ENCODE measurements at regions not wholly inside any gene's neighbourhood (a gene's known extent, or its start where the extent isn't known, plus 50 kb on each side); places are given as distances from the start of the nearest gene placed in this dataset.

DNA sequence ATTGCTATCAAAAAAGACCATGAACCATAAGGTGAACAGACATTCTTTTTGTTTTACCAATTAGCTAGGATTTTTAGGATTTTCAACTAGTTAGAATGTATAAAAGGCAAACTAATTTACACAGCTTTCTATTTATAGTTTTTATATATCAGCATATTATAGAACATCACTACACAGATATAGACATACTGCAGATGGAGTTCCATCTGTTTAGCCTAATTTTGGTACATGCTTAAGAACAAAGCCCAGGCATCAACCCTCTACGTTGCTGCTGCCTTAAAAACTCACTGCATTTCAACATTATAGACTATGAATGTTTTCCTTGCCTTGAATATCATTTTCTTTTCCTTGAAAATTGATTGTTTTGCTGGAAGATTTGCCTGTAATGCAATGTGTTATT lies 2227.5 kb upstream of the C9orf72 start:
- no peak for DNase-seq

GRCh38 chr9:29802454-29802853 lies 2229.2 kb upstream of the C9orf72 start:
- no peak for DNase-seq

GRCh38 chr9:29806937-29807618 lies 2233.8 kb upstream of the C9orf72 start:
- no peak for DNase-seq

- DNase-seq = no peak
Measured at GRCh38 chr9:29816954-29817703, 2243.8 kb upstream of the C9orf72 start.

DNA sequence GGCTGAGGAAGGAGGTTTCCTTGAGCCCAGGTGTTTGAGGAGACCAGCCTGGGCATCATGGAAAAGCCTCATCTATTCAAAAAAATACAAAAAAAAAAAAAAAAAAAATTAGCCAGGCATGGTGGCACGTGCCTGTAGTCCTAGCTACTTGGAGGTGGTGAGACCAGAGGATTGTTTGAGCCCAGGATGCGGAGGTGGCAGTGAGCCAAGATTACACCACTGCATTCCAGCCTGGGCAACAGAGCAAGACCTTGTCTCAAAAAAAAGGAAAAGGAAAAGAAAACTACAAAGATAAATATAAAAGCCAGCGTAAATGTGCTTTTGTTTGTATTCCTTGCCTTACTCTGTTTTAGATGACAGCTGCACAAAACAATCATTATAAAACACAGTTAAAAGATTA lies 2249.2 kb upstream of the C9orf72 start:
- no peak for DNase-seq

GRCh38 chr9:29826421-29826820 lies 2253.1 kb upstream of the C9orf72 start:
- no peak for DNase-seq

GRCh38 chr9:29830821-29831220 lies 2257.5 kb upstream of the C9orf72 start:
- DNase-seq = no peak

- no peak for DNase-seq
Measured at GRCh38 chr9:29838491-29839020, 2265.3 kb upstream of the C9orf72 start.

DNA sequence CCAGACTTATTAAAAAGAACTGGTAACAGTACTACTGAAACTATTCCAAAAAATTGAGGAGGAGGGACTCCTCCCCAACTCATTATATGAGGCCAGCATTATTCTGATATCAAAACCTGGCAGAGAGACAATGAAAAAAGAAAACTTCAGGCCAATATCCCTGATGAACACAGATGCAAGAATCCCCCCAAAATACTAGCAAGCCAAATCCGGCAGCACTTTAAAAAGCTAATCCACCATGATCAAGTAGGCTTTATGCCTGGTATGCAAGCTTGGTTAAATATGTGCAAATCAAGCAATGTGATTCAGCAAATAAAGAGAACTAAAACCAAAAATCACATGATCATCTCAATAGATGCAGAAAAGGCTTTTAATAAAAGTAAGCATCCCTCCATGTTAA lies 2271.0 kb upstream of the C9orf72 start:
- DNase-seq = no peak

DNA sequence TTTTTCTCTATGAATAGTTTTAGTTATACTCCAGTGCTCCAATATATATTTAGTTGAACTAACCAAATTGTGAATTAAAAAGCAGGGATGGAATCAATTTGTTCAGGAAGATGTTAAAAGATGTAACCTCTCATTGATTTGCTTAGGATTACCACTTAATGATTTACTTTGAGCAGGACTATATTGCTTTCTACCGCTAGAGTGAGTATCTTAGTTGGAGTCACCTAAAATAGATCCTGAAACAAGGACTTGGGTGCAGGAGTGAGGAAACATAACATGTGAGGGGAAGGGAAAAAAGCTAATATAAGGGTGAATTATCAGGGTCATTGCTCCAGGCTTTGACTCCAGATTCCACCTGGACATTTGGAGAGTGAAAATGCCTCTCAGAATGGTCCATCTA lies 2277.4 kb upstream of the C9orf72 start:
- no peak for DNase-seq

GRCh38 chr9:29861803-29862202 lies 2288.5 kb upstream of the C9orf72 start:
- no peak for DNase-seq

DNA sequence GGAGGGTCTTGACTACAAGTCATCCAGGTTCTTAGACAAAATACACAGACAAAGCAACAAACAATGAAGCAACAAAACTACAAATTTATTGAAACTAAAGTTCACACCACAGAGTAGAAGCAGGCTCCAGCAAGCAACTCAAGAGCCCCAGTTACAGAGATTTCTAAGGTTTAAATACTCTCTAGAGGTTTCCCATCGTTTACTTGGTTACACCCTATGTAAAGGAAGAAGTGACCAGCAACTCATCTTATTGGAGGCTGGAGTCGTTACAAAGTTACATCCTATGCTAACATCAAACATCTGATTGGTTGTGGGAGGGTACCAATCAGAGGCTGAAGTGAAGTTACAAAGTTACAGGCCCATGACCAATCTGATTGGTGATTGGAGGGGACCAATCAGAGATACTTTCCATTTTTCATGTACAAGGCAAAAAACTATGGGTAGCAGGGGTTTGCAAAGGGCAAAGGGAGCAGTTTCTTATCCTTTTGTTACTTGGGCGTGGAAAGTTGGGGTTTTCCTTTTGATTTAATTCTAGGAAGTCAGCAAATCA lies 2292.6 kb upstream of the C9orf72 start:
- DNase-seq = no peak

DNA sequence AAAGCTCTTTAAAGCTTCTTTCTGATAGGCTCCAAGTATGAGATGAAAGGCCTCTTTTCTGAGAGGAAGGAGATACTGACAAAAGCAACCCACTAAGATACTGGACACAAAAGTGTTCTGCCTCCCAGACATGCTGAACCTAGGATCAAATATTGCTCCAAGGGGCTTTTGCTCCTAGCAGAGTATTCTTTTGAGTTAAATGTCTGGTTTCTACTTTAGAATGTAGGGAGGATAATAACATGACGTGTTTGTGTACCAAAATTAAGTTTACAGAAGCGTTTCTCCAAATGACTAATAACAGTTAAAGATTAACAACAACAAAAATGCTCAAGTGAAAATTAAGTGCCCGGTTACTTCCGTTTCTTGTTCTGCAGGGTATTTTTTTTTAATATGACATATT lies 2293.3 kb upstream of the C9orf72 start:
- no peak for DNase-seq

DNA sequence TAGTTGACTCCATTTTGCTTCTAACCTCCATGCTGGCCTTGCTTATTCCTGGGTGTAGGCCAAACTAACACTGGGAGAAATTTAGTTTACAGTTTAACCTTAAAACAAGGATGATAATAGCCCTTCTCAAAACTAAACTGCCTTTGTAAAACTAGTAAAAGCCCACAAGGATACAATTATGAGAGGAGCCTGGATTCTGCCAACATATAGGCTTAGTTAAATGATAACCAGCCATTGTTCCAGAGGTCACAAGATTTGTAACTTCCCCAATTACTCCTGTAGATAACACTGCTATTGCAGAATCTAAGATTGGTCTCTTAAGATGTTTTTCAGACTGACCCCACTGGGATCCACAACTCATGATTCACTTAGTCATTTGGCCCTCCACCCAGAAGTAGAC lies 2300.3 kb upstream of the C9orf72 start:
- no peak for DNase-seq

DNA sequence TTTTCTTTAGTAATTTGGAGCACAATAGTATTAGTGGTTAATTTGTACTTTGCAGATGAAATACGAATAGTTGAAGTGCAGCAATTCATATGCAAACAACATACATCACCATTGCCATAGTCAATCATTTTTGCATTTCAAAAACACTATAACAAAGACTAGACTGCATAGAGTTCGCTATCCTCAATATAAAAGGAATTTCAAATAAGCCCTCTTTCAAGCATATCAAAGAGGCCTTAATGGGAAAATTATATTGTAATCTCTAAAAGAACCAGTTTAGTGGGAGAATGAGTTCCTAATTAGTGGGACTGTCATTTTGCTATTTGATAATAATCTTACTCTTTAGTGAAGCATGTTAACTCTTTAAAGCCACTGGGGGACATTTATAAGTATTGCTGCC lies 2302.3 kb upstream of the C9orf72 start:
- DNase-seq = no peak

GRCh38 chr9:29882767-29883166 lies 2309.5 kb upstream of the C9orf72 start:
- no peak for DNase-seq

DNA sequence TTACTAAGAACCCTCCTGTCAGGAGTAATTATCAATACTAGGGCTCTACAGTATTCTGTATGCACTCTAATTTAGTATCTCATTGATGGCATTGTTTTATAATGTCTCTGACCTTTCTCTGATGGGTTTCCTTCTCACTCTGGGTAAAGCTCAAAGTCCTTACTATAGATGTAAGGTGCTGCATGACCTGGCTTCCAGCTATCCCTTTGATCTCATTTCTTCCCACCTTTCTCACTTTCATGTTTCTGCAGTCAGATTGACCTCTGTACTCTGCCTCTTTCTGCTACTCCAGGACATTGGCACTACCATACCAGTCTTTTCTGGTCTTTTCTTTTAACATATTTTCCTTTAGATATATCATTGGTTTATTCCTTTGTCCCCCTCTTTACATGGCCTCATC lies 2332.8 kb upstream of the C9orf72 start:
- DNase-seq = no peak

DNA sequence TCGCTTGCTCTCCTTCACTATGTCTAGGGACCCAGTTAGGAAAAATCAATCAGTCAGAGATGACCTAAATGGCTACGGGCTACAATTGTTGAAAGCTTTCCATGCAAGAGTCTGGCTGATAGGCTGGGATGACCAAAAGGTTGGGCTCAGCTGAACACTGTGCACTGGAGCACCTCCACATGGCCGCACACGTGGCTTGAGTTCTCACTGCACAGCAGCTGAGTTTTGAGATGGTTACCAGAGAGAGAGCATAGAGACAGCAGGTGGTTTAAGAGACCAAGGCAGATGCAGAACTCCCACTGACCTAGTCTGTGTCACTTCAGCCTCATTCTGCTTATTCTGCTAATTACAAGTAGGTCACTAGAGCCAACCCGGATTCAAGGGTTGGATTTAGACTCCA lies 2354.8 kb upstream of the C9orf72 start:
- no peak for DNase-seq

DNA sequence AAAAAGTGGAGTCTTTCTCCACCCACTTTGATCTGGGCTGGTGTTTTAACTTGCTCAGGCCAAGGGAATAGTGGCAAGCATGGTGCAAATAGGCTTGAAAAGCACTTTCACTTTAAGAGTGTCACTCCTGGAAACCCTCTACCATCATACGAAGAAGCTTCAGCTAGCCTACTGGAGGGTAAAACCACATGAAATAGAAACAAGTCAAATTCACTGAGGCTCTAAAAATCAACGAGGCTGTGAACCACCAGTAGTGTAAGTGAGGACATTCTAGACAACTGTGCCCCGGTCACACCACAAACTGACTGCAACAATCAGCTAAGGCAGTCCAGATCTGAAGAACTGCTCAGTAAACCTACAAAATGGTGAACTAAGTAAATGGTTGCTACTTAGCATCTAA lies 2366.3 kb upstream of the C9orf72 start:
- no peak for DNase-seq

DNA sequence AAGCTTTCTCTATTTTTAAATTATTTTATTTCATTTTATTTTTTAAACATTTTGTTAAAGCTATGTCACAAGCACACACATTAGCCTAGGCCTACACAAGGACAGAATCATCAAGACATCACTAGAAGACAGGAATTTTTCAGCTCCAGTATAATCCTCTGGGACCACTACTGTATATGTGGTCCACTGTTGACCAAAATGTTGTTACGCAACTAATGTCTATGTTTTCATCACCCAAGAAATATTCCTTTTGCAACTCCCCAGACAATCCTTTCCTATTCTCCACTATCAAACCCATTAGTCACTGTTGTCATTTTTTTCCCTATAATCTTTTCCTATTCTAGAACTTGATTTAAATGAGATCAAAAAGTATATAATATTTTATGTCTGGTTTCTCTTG lies 2371.7 kb upstream of the C9orf72 start:
- DNase-seq = no peak

GRCh38 chr9:29958469-29958868 lies 2385.2 kb upstream of the C9orf72 start:
- no peak for DNase-seq

DNA sequence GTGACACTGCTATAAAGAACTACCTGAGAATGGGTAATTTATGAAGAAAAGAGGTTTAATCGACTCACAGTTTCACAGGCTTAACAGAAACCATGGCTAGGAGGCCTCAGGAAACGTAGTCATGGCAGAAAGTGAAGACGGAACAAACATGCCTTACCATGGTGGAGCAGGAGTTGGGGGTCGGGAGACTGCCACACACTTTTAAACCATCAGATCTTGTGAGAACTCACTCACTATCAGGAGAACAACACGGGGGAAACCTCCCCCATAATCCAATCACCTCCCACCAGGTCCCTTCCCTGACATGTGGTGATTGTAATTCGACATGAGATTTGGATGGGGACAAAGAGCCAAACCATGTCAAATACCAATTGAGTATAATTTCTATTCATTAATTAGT lies 2392.6 kb upstream of the C9orf72 start:
- no peak for DNase-seq

GRCh38 chr9:29966247-29966646 lies 2393.0 kb upstream of the C9orf72 start:
- DNase-seq = no peak

- DNase-seq = no peak
Measured at GRCh38 chr9:29968831-29969230, 2395.6 kb upstream of the C9orf72 start.

Measured in amniotic stem cell (primary cell).